ENCODE measurements at regions not wholly inside any gene's neighbourhood (a gene's known extent, or its start where the extent isn't known, plus 50 kb on each side); places are given as distances from the start of the nearest gene placed in this dataset.

DNA sequence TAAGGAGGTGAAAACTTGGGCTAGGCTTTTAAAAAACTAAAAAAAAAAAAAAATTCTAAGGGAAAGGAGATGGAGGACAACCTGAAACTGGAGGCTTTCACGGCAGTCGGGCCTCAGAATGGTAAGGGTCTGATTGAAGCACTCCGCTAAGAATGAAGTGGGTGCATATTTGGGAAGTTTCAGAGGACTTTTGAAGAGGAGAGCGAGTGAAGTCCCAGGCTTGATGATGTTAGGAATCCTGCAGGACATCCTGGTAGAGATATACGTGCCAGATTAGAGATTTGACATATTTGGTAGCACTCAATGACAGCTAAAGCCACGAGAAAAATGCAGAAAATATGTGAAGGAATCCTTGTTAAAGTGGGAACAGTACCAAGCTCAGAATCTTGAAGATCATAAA, 186.2 kb downstream of the SNAPC1 start:
- Histone ChIP-seq H3K79me2 (ENCODE audit: insufficient read depth, low read length) (no peaks in the 10 kb centered on the region), H3K4me3 (replicated peaks in 1 of 3; ENCODE audit: insufficient read depth in 1 of 3, low read depth in 2 of 3, low read length in 3 of 3) (no peak overlapping the region), H3K9ac (ENCODE audit: insufficient read depth, low read depth, low read length) (no peak overlapping the region), H3K27me3 (ENCODE audit: control insufficient read depth in 1 of 2, insufficient read depth in 2 of 2, low read length in 2 of 2) (no peaks in the 10 kb centered on the region), H3K4me2 (ENCODE audit: low read depth, low read length) (no peak overlapping the region), H4K20me1 (ENCODE audit: insufficient read depth, low read length) (no peaks in the 10 kb centered on the region), H3K27ac (ENCODE audit: extremely low read length, insufficient read depth, low read length) (no peak overlapping the region), H3K36me3 (replicated peaks in 1 of 2; ENCODE audit: control insufficient read depth in 1 of 2, insufficient read depth in 2 of 2, low read length in 2 of 2) (no peaks in the 10 kb centered on the region), H2AFZ (ENCODE audit: low read length) (no peak overlapping the region), H3K4me1 (ENCODE audit: insufficient read depth, low read length) (no peaks in the 10 kb centered on the region), H3K9me3 (ENCODE audit: low read length) (no peaks in the 10 kb centered on the region)
- intact Hi-C loops (cut with micrococcal nuclease; ENCODE audit: unreplicated experiment), result no loop called here
- DNase-seq (ENCODE audit: low spot score) (no peak), ATAC-seq (no peak), FAIRE-seq (no peak)
- ChIA-PET POLR2A (no interaction called here), CTCF (ENCODE audit: low intra/inter-chr PET ratio, low total read pairs) (no interaction called here)
- in situ Hi-C loops (cut with HindIII; ENCODE audit: extremely low pct_ligation_motif_present, low pct_unique_long_range_greater_than_20kb), result no loop called here
- BruUV-seq (replicated peaks), result no TSS peak
- WGBS (ENCODE audit: low lambda C conversion rate), result 3% methylated on average over 6 of the region's 6 CpGs
- TF ChIP-seq PHF8 (CRISPR knock-in tag; IDR thresholded peaks at IDR 0.05) (no peak), FUBP1 (CRISPR knock-in tag; IDR thresholded peaks at IDR 0.05; ENCODE audit: borderline replicate concordance) (no peak), HOXA5 (CRISPR knock-in tag; IDR thresholded peaks at IDR 0.05) (no peak), ZNF562 (CRISPR knock-in tag; IDR thresholded peaks at IDR 0.05; ENCODE audit: borderline replicate concordance) (no peak)

DNA sequence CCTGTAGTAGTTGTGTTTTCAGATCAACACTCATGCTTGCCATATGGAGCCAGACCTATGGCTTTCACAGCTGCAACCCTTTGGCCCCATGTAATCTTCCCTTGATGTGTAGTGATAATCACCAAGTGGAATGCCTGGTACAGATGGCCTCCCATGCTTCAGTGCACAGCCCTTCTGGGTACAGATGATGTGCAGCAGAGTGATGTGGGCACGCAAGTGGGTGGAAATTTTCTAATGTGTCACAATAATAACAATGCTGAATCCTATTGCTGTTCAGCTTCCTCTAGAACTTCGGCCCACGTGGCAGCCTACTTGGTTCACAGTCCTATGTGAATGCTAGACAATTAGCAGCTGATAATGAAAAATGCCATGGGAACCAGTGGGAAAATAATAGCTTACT, 188.1 kb downstream of the SNAPC1 start:
- H3K36me3 ChIP-seq (replicated peaks in 1 of 2; ENCODE audit: control insufficient read depth in 1 of 2, insufficient read depth in 2 of 2, low read length in 2 of 2), result no peaks in the 10 kb centered on the region
- in situ Hi-C loops (cut with HindIII; ENCODE audit: extremely low pct_ligation_motif_present, low pct_unique_long_range_greater_than_20kb), result no loop called here

More for the DNA sequence above, 188.1 kb downstream of the SNAPC1 start:
- H4K20me1 ChIP-seq (ENCODE audit: insufficient read depth, low read length), result no peaks in the 10 kb centered on the region
- DNase-seq (ENCODE audit: low spot score) (no peak), FAIRE-seq (no peak), ATAC-seq (no peak)
- no peaks in the 10 kb centered on the region for H3K79me2 ChIP-seq (ENCODE audit: insufficient read depth, low read length)
- no peak overlapping the region for H3K27ac ChIP-seq (ENCODE audit: extremely low read length, insufficient read depth, low read length)
- H3K9me3 ChIP-seq (ENCODE audit: low read length), result no peaks in the 10 kb centered on the region
- H3K4me3 ChIP-seq (replicated peaks in 1 of 3; ENCODE audit: insufficient read depth in 1 of 3, low read depth in 2 of 3, low read length in 3 of 3), result no peak overlapping the region
- H2AFZ ChIP-seq (ENCODE audit: low read length), result no peak overlapping the region
- WGBS (ENCODE audit: low lambda C conversion rate), result 6% methylated on average over 3 of the region's 3 CpGs
- no peaks in the 10 kb centered on the region for H3K27me3 ChIP-seq (ENCODE audit: control insufficient read depth in 1 of 2, insufficient read depth in 2 of 2, low read length in 2 of 2)
- no peaks in the 10 kb centered on the region for H3K4me1 ChIP-seq (ENCODE audit: insufficient read depth, low read length)
- TF ChIP-seq NBN (conservative IDR thresholded peaks at IDR 0.05) (no peak), ZFP1 (CRISPR knock-in tag; IDR thresholded peaks at IDR 0.05) (no peak), ZNF317 (CRISPR knock-in tag; IDR thresholded peaks at IDR 0.05) (no peak), ZNF546 (CRISPR knock-in tag; conservative IDR thresholded peaks at IDR 0.05) (no peak), JARID2 (CRISPR knock-in tag; IDR thresholded peaks at IDR 0.05; ENCODE audit: insufficient replicate concordance) (no peak), PBX2 (CRISPR knock-in tag; IDR thresholded peaks at IDR 0.05) (no peak), ZKSCAN1 (IDR thresholded peaks at IDR 0.05; ENCODE audit: low read length) (no peak), SALL2 (CRISPR knock-in tag; IDR thresholded peaks at IDR 0.05) (no peak), FOXJ3 (CRISPR knock-in tag; IDR thresholded peaks at IDR 0.05; ENCODE audit: borderline replicate concordance) (no peak), HMG20B (CRISPR knock-in tag; conservative IDR thresholded peaks at IDR 0.05) (no peak), ZNF367 (CRISPR knock-in tag; IDR thresholded peaks at IDR 0.05; ENCODE audit: borderline replicate concordance) (no peak)
- TF ChIP-seq, protein P1, sequence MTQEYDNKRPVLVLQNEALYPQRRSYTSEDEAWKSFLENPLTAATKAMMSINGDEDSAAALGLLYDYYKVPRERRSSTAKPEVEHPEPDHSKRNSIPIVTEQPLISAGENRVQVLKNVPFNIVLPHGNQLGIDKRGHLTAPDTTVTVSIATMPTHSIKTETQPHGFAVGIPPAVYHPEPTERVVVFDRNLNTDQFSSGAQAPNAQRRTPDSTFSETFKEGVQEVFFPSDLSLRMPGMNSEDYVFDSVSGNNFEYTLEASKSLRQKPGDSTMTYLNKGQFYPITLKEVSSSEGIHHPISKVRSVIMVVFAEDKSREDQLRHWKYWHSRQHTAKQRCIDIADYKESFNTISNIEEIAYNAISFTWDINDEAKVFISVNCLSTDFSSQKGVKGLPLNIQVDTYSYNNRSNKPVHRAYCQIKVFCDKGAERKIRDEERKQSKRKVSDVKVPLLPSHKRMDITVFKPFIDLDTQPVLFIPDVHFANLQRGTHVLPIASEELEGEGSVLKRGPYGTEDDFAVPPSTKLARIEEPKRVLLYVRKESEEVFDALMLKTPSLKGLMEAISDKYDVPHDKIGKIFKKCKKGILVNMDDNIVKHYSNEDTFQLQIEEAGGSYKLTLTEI (CRISPR knock-in tag; conservative IDR thresholded peaks at IDR 0.05), result no peak
- CTCF ChIA-PET (ENCODE audit: low intra/inter-chr PET ratio, low total read pairs), result no interaction called here
- intact Hi-C loops (cut with micrococcal nuclease; ENCODE audit: unreplicated experiment), result no loop called here
- H3K9ac ChIP-seq (ENCODE audit: insufficient read depth, low read depth, low read length), result no peak overlapping the region
- no peak overlapping the region for H3K4me2 ChIP-seq (ENCODE audit: low read depth, low read length)
- no TSS peak for BruUV-seq (replicated peaks)
- POLR2A ChIA-PET, result no interaction called here

Measured in HepG2 (cell line).